ENCODE measurements at regions not wholly inside any gene's neighbourhood (a gene's known extent, or its start where the extent isn't known, plus 50 kb on each side); places are given as distances from the start of the nearest gene placed in this dataset.

- TF ChIP-seq FOXM1 (IDR thresholded peaks at IDR 0.05; ENCODE audit: low read depth), result no peak
- no peak for TF ChIP-seq YY1 (IDR thresholded peaks at IDR 0.05; ENCODE audit: low read depth)
- no peak for TF ChIP-seq FOSL2 (IDR thresholded peaks at IDR 0.05; ENCODE audit: borderline replicate concordance, low read depth)
- no peak for TF ChIP-seq NFIC (IDR thresholded peaks at IDR 0.05; ENCODE audit: borderline replicate concordance)
- TF ChIP-seq MAX (IDR thresholded peaks at IDR 0.05; ENCODE audit: low read depth), result no peak
- no peak for TF ChIP-seq NRF1 (IDR thresholded peaks at IDR 0.05; ENCODE audit: low read depth, low read length)
- TF ChIP-seq SMC3 (IDR thresholded peaks at IDR 0.05; ENCODE audit: low read depth, low read length), result no peak
- TF ChIP-seq EZH2phosphoT487 (IDR thresholded peaks at IDR 0.05; ENCODE audit: borderline replicate concordance, low read depth), result no peak
- no peak for TF ChIP-seq USF1 (IDR thresholded peaks at IDR 0.05; ENCODE audit: borderline replicate concordance, low read depth)
- no peak for TF ChIP-seq SIN3A (IDR thresholded peaks at IDR 0.05; ENCODE audit: borderline replicate concordance, low read depth, low read length)
- TF ChIP-seq RXRA (IDR thresholded peaks at IDR 0.05; ENCODE audit: borderline replicate concordance, low read depth), result no peak
Measured at GRCh38 chr6:115680621-115681020, 380.1 kb downstream of the FRK start (continued).

GRCh38 chr6:115677198-115677597 lies 383.5 kb downstream of the FRK start:
- Histone ChIP-seq H3K4me3 (ENCODE audit: low read depth in 2 of 2, low read length in 1 of 2) (no peak overlapping the region), H4K20me1 (ENCODE audit: insufficient read depth) (no peaks in the 10 kb centered on the region), H3K4me1 (ENCODE audit: control insufficient read depth in 1 of 2, insufficient read depth in 2 of 2, low read depth in 1 of 2, low read length in 1 of 2) (peaks cover 0 to 3% of the 10 kb centered on the region in 2 experiments; a peak in 2 of 4 replicates), H3K27me3 (ENCODE audit: insufficient read depth) (no peaks in the 10 kb centered on the region), H3K36me3 (replicated peaks in 1 of 2; ENCODE audit: control insufficient read depth in 1 of 2, insufficient read depth in 2 of 2, low read length in 1 of 2) (no peaks in the 10 kb centered on the region), H3K79me2 (ENCODE audit: insufficient read depth) (no peaks in the 10 kb centered on the region), H2AFZ (ENCODE audit: low read depth) (no peak overlapping the region), H3K27ac (ENCODE audit: low read depth in 2 of 2, low read length in 1 of 2) (no peak overlapping the region), H3K9me3 (no peaks in the 10 kb centered on the region), H3K9ac (no peak overlapping the region), H3K9me2 (no peaks in the 10 kb centered on the region), H3K4me2 (no peak overlapping the region), H3F3A (replicated peaks; ENCODE audit: insufficient read depth) (no peaks in the 10 kb centered on the region)
- DNase-seq, result peak; percentile 4
- POLR2A ChIA-PET, result no interaction called here
- WGBS (ENCODE audit: low lambda C conversion rate), result 32% methylated on average over 3 of the region's 3 CpGs
- CTCF ChIA-PET, result no interaction called here
- TF ChIP-seq TCF12 (IDR thresholded peaks at IDR 0.05) (no peak), USF2 (IDR thresholded peaks at IDR 0.05; ENCODE audit: borderline replicate concordance, low read depth, low read length) (no peak), REST (IDR thresholded peaks at IDR 0.05; ENCODE audit: low read depth, low read length) (no peak), SMC3 (IDR thresholded peaks at IDR 0.05; ENCODE audit: low read depth, low read length) (no peak), POLR2AphosphoS5 (IDR thresholded peaks at IDR 0.05; ENCODE audit: low read depth, low read length) (no peak), EZH2phosphoT487 (IDR thresholded peaks at IDR 0.05; ENCODE audit: borderline replicate concordance, low read depth) (no peak), CHD2 (IDR thresholded peaks at IDR 0.05; ENCODE audit: low read length, partially characterized antibody) (no peak), MEF2A (IDR thresholded peaks at IDR 0.05; ENCODE audit: borderline replicate concordance, low read depth) (no peak), SIN3A (IDR thresholded peaks at IDR 0.05; ENCODE audit: borderline replicate concordance, low read depth, low read length) (no peak), RXRA (IDR thresholded peaks at IDR 0.05; ENCODE audit: borderline replicate concordance, low read depth) (no peak), ZBTB33 (IDR thresholded peaks at IDR 0.05; ENCODE audit: borderline replicate concordance, low read depth) (no peak), FOXJ3 (CRISPR knock-in tag; IDR thresholded peaks at IDR 0.05) (no peak), CTCF (IDR thresholded peaks at IDR 0.05) (no peak), FOXM1 (IDR thresholded peaks at IDR 0.05; ENCODE audit: low read depth) (no peak), IRF3 (IDR thresholded peaks at IDR 0.05; ENCODE audit: low read depth, low read length) (no peak)

All from SK-N-SH (cell line).